GM12891 (cell line): ENCODE measurements at regions not wholly inside any gene's neighbourhood (a gene's known extent, or its start where the extent isn't known, plus 50 kb on each side); places are given as distances from the start of the nearest gene placed in this dataset.
A peak's percentile ranks its signal among the peaks of the same experiment; 100 is the strongest.

Experiments
- DNase-seq: peaks from one replicate; pipeline ENCODE4 v3.0.0; 2011; ENCODE audit warnings: low spot score; ENCODE audit not compliant: insufficient read length
- FAIRE-seq: peaks from 2 replicates; lab custom pipeline; 2011; peaks lifted over from hg19 to GRCh38; lab: Jason Lieb, UNC
- PAX5 ChIP-seq: IDR thresholded peaks from 2 replicates; pipeline ENCODE4 v1.6.1; 2011; ENCODE audit warnings: low read length, moderate library complexity, mild to moderate bottlenecking; ENCODE audit not compliant: insufficient read depth, severe bottlenecking
- POLR2A ChIP-seq: IDR thresholded peaks from 2 replicates; pipeline ENCODE4 v1.6.1; 2011; ENCODE audit warnings: low read depth, low read length, control low read depth
- POLR2AphosphoS5 ChIP-seq: IDR thresholded peaks from 2 replicates; pipeline ENCODE4 v1.6.1; 2011; ENCODE audit warnings: low read depth, low read length, control low read depth
- POU2F2 ChIP-seq: IDR thresholded peaks from 2 replicates; pipeline ENCODE4 v1.6.1; 2011; ENCODE audit warnings: low read depth, mild to moderate bottlenecking, control low read depth, low read length, moderate library complexity
- SPI1 ChIP-seq: IDR thresholded peaks from 2 replicates; pipeline ENCODE4 v1.6.1; 2011; ENCODE audit warnings: low read depth, low read length, control low read depth
- TAF1 ChIP-seq: IDR thresholded peaks from 2 replicates; pipeline ENCODE4 v1.6.1; 2011; ENCODE audit warnings: low read depth, low read length, control low read depth

GRCh38 chr2:147320146-147320545 is 524.7 kb upstream of the ACVR2A start:
- DNase-seq (no peak), FAIRE-seq (no peak)
- TF ChIP-seq POLR2AphosphoS5 (no peak), PAX5 (no peak), SPI1 (no peak), POLR2A (no peak), POU2F2 (no peak), TAF1 (no peak)

DNA sequence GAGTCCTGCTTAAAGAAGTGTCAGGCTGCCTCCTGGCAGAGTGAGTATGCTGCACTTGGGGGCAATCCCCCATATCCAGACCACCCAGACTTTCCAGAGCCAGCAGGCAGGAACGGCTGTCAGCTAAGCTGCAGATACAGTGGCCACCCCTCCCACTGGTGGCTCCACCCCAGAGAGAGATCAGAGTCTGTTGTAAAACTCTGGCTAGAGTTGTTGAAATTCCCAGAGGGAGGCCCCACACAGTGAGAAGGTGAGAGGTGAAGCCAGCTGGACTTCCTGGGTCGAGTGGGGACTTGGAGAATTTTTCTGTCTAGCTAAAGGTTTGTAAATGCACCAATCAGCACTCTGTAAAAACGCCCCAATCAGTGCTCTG is 533.8 kb upstream of the ACVR2A start:
- no peak for TF ChIP-seq PAX5
- TF ChIP-seq POLR2AphosphoS5, result no peak
- TF ChIP-seq SPI1, result no peak
- TF ChIP-seq POU2F2, result no peak
- no peak for TF ChIP-seq TAF1
- no peak for TF ChIP-seq POLR2A
- no peak for FAIRE-seq

GRCh38 chr2:147310335-147311057 is 534.3 kb upstream of the ACVR2A start:
- DNase-seq (no peak), FAIRE-seq (no peak)
- TF ChIP-seq POU2F2 (no peak), POLR2AphosphoS5 (no peak), SPI1 (no peak), PAX5 (no peak), TAF1 (no peak), POLR2A (no peak)

More for the DNA sequence above, 533.8 kb upstream of the ACVR2A start:
- DNase-seq, result no peak

DNA sequence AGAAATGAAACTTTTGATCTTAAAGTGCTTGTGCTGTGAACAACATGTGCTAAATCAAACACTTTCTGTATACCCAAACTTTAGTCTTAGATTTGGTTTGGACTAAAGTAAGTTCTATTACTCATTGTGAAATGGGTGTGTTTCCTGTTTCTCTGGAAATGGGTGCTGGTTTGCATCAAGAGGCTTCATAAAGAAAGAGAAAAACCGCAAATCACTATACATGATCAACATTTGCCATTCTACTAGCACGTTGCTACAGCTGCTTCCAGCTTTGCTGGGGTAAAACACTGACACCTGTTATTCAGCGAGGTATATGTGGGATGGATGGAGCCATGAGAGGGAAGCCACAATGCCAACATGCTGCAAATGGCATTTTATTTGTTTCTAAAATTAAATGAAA is 547.0 kb upstream of the ACVR2A start:
- DNase-seq (peak; percentile 8), FAIRE-seq (peak; percentile 95)
- TF ChIP-seq POU2F2 (peak; percentile 73; the same call in 1 of the 2 replicates), SPI1 (0 out of 2 replicates have a peak, but pooled peaks have one; percentile 2), PAX5 (no peak)

DNA sequence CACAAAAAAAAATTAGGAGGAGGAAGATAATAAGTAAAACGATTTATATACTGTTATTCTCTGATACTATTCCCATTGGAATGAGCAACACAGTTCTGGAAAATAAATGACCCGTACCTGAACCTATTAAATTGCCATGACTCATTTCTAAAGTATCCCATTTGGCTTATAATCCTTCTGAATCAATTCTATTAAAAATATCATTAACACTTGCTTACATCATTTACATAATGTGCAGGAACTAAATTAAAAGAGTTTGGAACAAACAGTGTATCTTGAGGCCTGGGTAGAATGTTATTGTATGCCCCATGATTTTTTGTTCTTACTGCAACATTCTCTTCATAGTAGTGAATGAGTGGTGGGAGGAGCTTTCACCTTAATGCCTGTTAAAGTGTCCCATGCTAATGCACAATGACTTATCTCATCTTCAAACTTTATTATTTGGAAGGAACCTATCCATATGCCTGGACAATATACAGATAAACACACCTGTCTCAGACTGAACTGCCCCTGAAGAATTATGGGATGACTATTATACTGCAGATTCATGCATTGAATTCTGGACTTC is 549.9 kb upstream of the ACVR2A start:
- TF ChIP-seq POU2F2 (no peak), TAF1 (no peak), SPI1 (no peak), POLR2AphosphoS5 (no peak), PAX5 (no peak), POLR2A (no peak)
- FAIRE-seq (no peak), DNase-seq (no peak)

GRCh38 chr2:147293991-147294824 is 550.6 kb upstream of the ACVR2A start:
- no peak for TF ChIP-seq POLR2A
- TF ChIP-seq TAF1, result no peak
- no peak for TF ChIP-seq POU2F2
- TF ChIP-seq PAX5, result no peak
- no peak for TF ChIP-seq SPI1
- no peak for TF ChIP-seq POLR2AphosphoS5
- no peak for FAIRE-seq
- DNase-seq, result no peak

DNA sequence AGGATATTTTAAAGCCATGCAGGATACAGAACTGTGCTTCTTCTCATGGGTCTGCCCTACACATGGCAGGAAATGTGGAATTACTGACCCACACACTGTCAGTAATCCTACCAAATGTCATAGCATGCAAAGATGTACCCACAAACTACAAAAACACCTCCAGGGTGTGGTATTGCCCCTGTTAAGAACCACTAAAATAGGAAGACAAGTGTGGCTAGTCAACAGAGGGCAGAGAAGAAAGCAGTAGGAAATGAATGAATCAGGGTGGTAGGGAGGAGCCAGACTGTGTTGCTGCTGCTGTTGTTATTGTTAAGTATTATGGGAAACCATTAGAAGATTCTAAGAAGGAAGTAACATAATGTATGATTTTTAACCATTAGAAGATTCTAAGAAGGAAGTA is 556.7 kb upstream of the ACVR2A start:
- DNase-seq (no peak), FAIRE-seq (no peak)
- TF ChIP-seq POLR2AphosphoS5 (no peak), PAX5 (no peak), POLR2A (no peak), POU2F2 (no peak), TAF1 (no peak), SPI1 (no peak)

DNA sequence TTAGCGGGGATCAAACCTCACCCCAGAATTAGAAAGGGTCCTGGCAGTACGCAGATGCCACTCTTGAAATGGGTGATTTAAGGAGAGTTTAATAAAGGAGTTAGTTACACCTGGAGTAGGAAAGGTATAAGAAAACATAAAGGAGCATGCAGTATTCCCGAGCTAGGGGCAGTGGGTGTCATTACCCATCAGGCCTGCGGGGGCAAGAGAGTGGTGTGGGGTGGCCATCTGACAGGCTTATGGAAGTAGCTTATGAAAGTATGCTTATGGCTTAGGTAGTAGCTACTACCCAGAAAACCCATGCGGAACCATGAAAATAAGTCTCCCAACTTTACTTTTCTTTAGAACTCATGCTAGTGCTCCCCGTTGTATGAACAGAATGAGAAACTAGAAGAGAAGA is 568.9 kb upstream of the ACVR2A start:
- DNase-seq (no peak), FAIRE-seq (no peak)
- TF ChIP-seq SPI1 (no peak), POU2F2 (no peak)

DNA sequence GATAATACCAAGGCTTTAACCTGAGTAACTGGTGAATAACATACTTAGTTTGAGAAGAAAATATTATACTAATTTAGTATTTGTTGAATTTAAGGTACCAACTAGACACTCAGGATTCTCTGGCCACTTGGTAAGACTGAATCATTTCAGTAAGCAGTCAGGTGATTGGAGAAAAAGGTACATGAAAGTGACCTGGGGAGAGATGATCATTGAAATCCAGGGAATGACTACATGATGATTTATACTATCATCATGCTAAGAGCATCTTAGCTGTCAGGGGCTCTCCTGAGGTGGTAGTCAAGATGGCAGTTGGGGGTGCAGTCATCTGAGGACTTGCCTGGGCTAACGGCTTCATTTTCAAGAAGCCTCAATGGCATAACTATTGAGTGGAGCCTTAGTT is 571.2 kb upstream of the ACVR2A start:
- FAIRE-seq, result no peak
- no peak for DNase-seq
- TF ChIP-seq POU2F2, result no peak
- no peak for TF ChIP-seq POLR2AphosphoS5
- TF ChIP-seq PAX5, result no peak
- no peak for TF ChIP-seq POLR2A
- TF ChIP-seq TAF1, result no peak
- no peak for TF ChIP-seq SPI1
